22Rv1 (cell line): ENCODE measurements at regions not wholly inside any gene's neighbourhood (a gene's known extent, or its start where the extent isn't known, plus 50 kb on each side); places are given as distances from the start of the nearest gene placed in this dataset.

Source experiments
- CTCF ChIP-seq: fragments of 450-650 bp; IDR thresholded peaks from 2 replicates; pipeline ENCODE4 v1.5.1; 2017; ENCODE audit warnings: mild to moderate bottlenecking
- ZFX ChIP-seq: fragments of 450-650 bp; IDR thresholded peaks from 2 replicates; pipeline ENCODE4 v1.6.1; 2017; ENCODE audit warnings: antibody characterized with exemption, borderline replicate concordance

DNA sequence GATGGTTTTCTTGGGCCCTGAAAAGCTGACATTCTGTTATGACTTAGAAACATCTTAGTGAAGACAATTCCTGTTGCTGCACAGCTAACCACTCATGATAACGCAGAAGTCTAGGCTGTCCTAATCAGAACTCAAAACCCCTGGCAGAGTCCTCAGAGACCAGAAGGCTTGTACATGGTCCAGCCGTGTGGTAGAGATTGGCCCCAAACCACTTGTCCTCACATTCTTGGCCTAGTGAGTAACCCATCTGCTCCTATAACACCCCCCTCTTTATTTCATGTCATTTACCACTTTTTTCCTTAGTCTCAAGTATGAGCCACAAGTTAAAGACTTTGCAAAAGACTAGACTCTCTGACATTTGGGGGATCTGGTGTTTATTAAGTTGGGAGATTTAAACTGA, 116.5 kb upstream of the ADAMTS18 start:
- no peak for TF ChIP-seq CTCF
- TF ChIP-seq ZFX: no peak
